HG03159 (cell line): ENCODE measurements at regions not wholly inside any gene's neighbourhood (a gene's known extent, or its start where the extent isn't known, plus 50 kb on each side); places are given as distances from the start of the nearest gene placed in this dataset.

Experiments
- ATAC-seq: cut with Tn5 transposase; IDR thresholded peaks from one replicate; pipeline ENCODE4 v1.9.1; 2021; ENCODE audit warnings: mild to moderate bottlenecking, moderate library complexity; ENCODE audit not compliant: unreplicated experiment

- no peak for ATAC-seq
Observed at GRCh38 chr3:72381584-72381983, 466.7 kb downstream of the SHQ1 start.

GRCh38 chr3:72380711-72381493 lies 467.3 kb downstream of the SHQ1 start:
- no peak for ATAC-seq

- ATAC-seq, result no peak
Observed at GRCh38 chr3:72380193-72380592, 468.1 kb downstream of the SHQ1 start.

- no peak for ATAC-seq
Observed at GRCh38 chr3:72379500-72380187, 468.6 kb downstream of the SHQ1 start.

- no peak for ATAC-seq
Observed at GRCh38 chr3:72378287-72378686, 470.0 kb downstream of the SHQ1 start.

- no peak for ATAC-seq
Observed at GRCh38 chr3:72376956-72377710, 471.1 kb downstream of the SHQ1 start.

GRCh38 chr3:72375237-72376076 lies 472.8 kb downstream of the SHQ1 start:
- no peak for ATAC-seq

- ATAC-seq, result no peak
Observed at GRCh38 chr3:72373139-72373538, 475.1 kb downstream of the SHQ1 start.

GRCh38 chr3:72372161-72372560 lies 476.1 kb downstream of the SHQ1 start:
- ATAC-seq, result no peak

GRCh38 chr3:72371431-72371830 lies 476.8 kb downstream of the SHQ1 start:
- ATAC-seq, result no peak

- no peak for ATAC-seq
Observed at GRCh38 chr3:72370947-72371346, 477.3 kb downstream of the SHQ1 start.

GRCh38 chr3:72369681-72370080 lies 478.6 kb downstream of the SHQ1 start:
- no peak for ATAC-seq

GRCh38 chr3:72368331-72368975 lies 479.8 kb downstream of the SHQ1 start:
- ATAC-seq, result no peak

GRCh38 chr3:72361990-72362389 lies 486.3 kb downstream of the SHQ1 start:
- no peak for ATAC-seq

- no peak for ATAC-seq
Observed at GRCh38 chr3:72359743-72360142, 488.5 kb downstream of the SHQ1 start.

- ATAC-seq, result no peak
Observed at GRCh38 chr3:72355168-72355567, 493.1 kb downstream of the SHQ1 start.

- no peak for ATAC-seq
Observed at GRCh38 chr3:72354486-72354885, 493.8 kb downstream of the SHQ1 start.

- ATAC-seq, result no peak
Observed at GRCh38 chr3:72353236-72354128, 494.8 kb downstream of the SHQ1 start.

- ATAC-seq, result no peak
Observed at GRCh38 chr3:72352176-72352575, 496.1 kb downstream of the SHQ1 start.
